Progenitor cell of endocrine pancreas (in vitro differentiated cells): ENCODE measurements at regions not wholly inside any gene's neighbourhood (a gene's known extent, or its start where the extent isn't known, plus 50 kb on each side); places are given as distances from the start of the nearest gene placed in this dataset.

Experiments used
- DNase-seq: peaks from one replicate; pipeline ENCODE4 v3.0.0; 2021; ENCODE audit warnings: low spot score; ENCODE audit not compliant: unreplicated experiment
- H3K27ac Mint-ChIP-seq: 2 replicates; pipeline ENCODE4 v1.8.0; 2021; ENCODE audit warnings: mild to moderate bottlenecking, moderate library complexity, mixed read lengths
- H3K27me3 Mint-ChIP-seq: 2 replicates; pipeline ENCODE4 v1.8.0; 2021; ENCODE audit warnings: mixed read lengths
- H3K36me3 Mint-ChIP-seq: 2 replicates; pipeline ENCODE4 v1.8.0; 2022; ENCODE audit warnings: mixed read lengths; ENCODE audit not compliant: insufficient read depth
- H3K4me1 Mint-ChIP-seq: 2 replicates; pipeline ENCODE4 v1.8.0; 2021; ENCODE audit warnings: low read depth, mixed read lengths
- H3K4me3 Mint-ChIP-seq: 2 replicates; pipeline ENCODE4 v1.8.0; 2021; ENCODE audit warnings: low read depth, mild to moderate bottlenecking, moderate library complexity, mixed read lengths
- H3K9me3 Mint-ChIP-seq: 2 replicates; pipeline ENCODE4 v1.8.0; 2021; ENCODE audit warnings: low read depth, mixed read lengths
- TF ChIP-seq, protein P1 (sequence below): fragments of 200-600 bp; sonication (generic); IDR thresholded peaks from one replicate; pipeline ENCODE4 v1.5.0; 2021; ENCODE audit warnings: antibody characterized with exemption, mild to moderate bottlenecking; ENCODE audit not compliant: unreplicated experiment

DNA sequence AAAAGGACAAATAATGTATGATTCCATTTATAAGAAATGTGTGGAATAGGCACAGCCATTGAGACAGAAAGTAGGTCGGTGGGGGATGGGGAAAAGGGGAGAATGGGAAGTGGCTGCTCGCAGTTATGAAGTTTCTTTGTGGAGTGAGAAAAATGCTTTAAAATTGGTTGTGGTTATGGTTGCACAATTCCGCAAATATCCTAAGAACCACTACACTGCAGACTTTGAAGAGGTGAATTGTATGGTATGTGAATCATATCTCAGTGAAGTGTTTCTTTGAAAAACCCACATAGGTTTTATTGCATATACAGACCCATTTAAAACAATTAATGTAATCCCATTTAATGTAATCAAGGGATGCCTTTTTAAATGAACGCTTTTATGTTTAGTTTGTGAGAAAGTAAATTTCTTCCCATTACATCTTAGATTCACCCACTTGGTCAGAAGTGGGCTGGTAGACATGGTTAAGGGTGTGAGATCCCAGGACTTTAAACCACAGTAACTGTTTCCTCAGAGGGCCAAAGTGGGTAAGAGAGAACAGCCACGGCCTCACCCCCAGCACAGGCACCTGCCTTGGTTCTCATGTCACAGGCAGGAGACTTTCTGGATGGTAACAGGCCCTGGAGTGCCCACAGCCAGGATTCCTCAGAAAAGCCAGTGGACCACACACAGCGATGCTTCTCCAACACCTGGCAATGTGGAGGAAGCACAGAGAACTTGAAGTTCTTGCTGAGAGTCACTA, 119.3 kb upstream of the GJB6 start:
- Mint-ChIP-seq H3K4me3 (no peak overlapping the region), H3K9me3 (no peaks in the 10 kb centered on the region), H3K4me1 (no peaks in the 10 kb centered on the region), H3K27ac (no peak overlapping the region), H3K36me3 (no peaks in the 10 kb centered on the region), H3K27me3 (no peaks in the 10 kb centered on the region)
- DNase-seq = no peak
- TF ChIP-seq, protein P1, sequence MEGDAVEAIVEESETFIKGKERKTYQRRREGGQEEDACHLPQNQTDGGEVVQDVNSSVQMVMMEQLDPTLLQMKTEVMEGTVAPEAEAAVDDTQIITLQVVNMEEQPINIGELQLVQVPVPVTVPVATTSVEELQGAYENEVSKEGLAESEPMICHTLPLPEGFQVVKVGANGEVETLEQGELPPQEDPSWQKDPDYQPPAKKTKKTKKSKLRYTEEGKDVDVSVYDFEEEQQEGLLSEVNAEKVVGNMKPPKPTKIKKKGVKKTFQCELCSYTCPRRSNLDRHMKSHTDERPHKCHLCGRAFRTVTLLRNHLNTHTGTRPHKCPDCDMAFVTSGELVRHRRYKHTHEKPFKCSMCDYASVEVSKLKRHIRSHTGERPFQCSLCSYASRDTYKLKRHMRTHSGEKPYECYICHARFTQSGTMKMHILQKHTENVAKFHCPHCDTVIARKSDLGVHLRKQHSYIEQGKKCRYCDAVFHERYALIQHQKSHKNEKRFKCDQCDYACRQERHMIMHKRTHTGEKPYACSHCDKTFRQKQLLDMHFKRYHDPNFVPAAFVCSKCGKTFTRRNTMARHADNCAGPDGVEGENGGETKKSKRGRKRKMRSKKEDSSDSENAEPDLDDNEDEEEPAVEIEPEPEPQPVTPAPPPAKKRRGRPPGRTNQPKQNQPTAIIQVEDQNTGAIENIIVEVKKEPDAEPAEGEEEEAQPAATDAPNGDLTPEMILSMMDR = no peak

DNA sequence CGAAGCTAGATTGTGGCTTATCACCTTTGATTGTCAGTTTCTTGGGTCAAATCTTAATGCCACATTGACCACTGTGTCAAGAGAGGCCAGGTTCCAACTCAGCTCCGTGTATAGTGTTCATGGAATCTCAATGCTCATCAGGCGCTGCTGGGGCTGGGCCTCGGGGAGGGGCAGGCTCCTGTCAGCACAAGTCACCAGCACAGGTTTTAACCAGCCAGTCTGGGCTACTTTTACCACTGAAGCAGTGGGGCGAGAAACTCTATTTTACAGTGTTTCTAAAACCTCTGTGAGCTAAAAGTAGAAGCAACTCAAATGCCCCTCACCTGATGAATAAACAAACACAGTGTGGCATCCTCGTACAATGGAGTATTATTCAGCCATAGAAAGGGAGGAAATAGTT, 118.7 kb upstream of the GJB6 start:
- H3K36me3 Mint-ChIP-seq = no peaks in the 10 kb centered on the region
- H3K27ac Mint-ChIP-seq = no peak overlapping the region
- H3K4me3 Mint-ChIP-seq = no peak overlapping the region
- H3K27me3 Mint-ChIP-seq = no peaks in the 10 kb centered on the region
- TF ChIP-seq, protein P1 = no peak
- no peak for DNase-seq
- no peaks in the 10 kb centered on the region for H3K9me3 Mint-ChIP-seq
- no peaks in the 10 kb centered on the region for H3K4me1 Mint-ChIP-seq

DNA sequence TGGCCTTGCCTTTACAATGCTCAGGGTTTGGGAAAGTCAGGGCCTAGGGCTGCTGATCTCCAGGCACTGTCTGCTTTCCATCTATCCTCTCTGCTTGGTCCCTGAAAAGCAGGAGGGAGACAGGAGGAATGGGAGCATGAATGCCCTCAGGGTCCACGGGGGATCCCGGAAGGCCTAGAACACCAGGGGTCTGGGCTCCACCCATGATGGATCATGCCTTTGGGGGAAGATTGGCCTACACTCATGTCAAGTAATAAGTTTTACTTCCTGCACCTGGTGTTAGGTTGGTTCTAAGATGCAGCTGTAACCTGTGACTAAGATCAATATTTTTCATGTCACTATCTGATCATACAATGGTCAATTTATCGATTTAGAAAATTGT, 118.3 kb upstream of the GJB6 start:
- TF ChIP-seq, protein P1 = no peak
- no peaks in the 10 kb centered on the region for H3K27me3 Mint-ChIP-seq
- no peak overlapping the region for H3K27ac Mint-ChIP-seq
- no peaks in the 10 kb centered on the region for H3K4me1 Mint-ChIP-seq
- DNase-seq = no peak
- no peak overlapping the region for H3K4me3 Mint-ChIP-seq
- no peaks in the 10 kb centered on the region for H3K36me3 Mint-ChIP-seq
- H3K9me3 Mint-ChIP-seq = no peaks in the 10 kb centered on the region

DNA sequence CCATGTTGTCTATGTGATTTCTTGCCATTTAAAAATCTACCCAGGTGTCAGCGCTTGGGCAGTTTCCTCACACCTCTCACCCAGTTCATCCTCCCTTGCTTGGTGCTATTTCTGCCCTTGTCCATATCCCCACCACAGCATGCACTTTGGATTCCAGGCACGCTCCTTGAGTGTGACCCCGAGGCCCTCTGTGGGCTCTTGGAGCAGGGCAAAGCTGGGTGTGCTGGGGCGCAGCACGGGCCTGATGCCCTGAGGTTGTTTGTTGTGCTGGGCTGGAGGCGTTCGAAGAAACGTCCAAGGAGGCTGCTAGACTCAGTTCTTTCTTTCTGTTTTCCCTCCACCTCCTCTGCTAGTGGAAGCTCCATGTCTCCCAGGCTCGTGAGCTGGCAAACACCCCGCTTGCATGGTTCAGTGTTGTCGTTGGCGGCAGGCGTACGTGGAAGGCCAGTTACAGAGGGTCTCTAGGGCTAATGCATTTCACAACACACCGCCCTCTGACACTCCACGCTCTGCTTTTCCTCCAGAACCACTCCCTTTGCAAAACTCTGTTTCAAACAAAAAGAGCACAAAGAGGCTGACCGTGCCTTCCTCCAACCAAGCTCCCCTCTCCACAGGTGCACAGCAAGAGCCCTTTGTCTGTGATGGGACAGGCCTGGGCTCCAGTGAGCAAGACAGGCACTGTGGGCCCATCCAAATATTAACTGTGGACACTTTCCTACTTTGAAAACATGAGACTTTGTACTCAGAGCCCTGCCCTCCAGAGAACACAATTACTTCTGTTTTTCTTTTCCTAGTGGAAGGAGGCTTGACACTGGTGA, 117.7 kb upstream of the GJB6 start:
- no peaks in the 10 kb centered on the region for H3K9me3 Mint-ChIP-seq
- no peak overlapping the region for H3K27ac Mint-ChIP-seq
- TF ChIP-seq, protein P1 = no peak
- no peak for DNase-seq
- no peaks in the 10 kb centered on the region for H3K36me3 Mint-ChIP-seq
- H3K27me3 Mint-ChIP-seq = no peaks in the 10 kb centered on the region
- no peak overlapping the region for H3K4me3 Mint-ChIP-seq
- no peaks in the 10 kb centered on the region for H3K4me1 Mint-ChIP-seq

DNA sequence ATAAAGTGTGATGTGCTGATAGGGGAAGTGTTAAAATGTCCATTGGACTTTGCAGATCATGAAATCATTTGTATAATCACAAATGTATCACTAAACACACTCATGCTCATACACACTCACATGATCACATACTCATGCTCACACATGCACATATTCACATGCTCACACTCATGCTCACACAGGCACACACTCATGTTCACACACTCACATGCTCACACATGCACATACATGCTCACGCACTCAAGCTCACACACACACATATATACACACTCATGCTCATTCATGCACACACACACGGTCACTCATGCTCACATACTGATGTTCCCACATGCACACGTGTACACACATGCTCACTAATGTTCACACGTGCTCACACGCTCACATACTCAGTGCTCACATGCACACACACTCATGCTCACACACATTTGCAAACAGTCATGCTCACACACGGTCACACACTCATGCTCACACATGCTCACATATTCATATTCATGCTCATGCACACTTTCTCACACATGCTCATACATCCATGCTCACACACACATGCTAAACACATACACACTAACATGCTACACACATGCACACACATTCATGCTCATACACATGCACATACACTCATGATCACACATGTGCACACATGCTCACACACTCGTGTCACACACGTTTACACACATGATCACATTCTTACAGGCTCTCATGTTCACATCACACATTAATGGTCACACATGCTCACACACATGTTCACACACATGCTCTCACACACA, 116.7 kb upstream of the GJB6 start:
- Mint-ChIP-seq H3K36me3 (no peaks in the 10 kb centered on the region), H3K27me3 (no peaks in the 10 kb centered on the region), H3K4me3 (no peak overlapping the region), H3K9me3 (no peaks in the 10 kb centered on the region), H3K4me1 (no peaks in the 10 kb centered on the region), H3K27ac (no peak overlapping the region)
- TF ChIP-seq, protein P1 = no peak
- DNase-seq = no peak
